GM23248 (cell line): ENCODE measurements at regions not wholly inside any gene's neighbourhood (a gene's known extent, or its start where the extent isn't known, plus 50 kb on each side); places are given as distances from the start of the nearest gene placed in this dataset.

ENCODE experiments used
- DNase-seq: peaks from one replicate; pipeline ENCODE4 v3.0.0-alpha.2; 2015
- H2AFZ ChIP-seq: fragments of 200-600 bp; sonication (generic); 2 replicates; pipeline ENCODE4 v1.6.1; 2016; ENCODE audit warnings: antibody characterized with exemption
- H3F3A ChIP-seq: fragments of 200-600 bp; sonication (generic); 2 replicates; pipeline ENCODE4 v1.6.1; 2016; ENCODE audit warnings: mild to moderate bottlenecking, antibody characterized with exemption, mixed run types; ENCODE audit not compliant: insufficient read depth
- H3K27ac ChIP-seq: fragments of 200-600 bp; sonication (generic); 2 replicates; pipeline ENCODE4 v1.5.1; 2016; ENCODE audit warnings: mild to moderate bottlenecking
- H3K27me3 ChIP-seq: fragments of 200-600 bp; sonication (generic); replicated peaks from 2 replicates; pipeline ENCODE4 v1.6.1; 2016; ENCODE audit warnings: mild to moderate bottlenecking; ENCODE audit not compliant: insufficient read depth
- H3K36me3 ChIP-seq: fragments of 200-600 bp; sonication (generic); 2 replicates; pipeline ENCODE4 v1.6.1; 2016; ENCODE audit warnings: low read depth, mild to moderate bottlenecking
- H3K4me1 ChIP-seq: fragments of 200-600 bp; sonication (generic); 2 replicates; pipeline ENCODE4 v1.6.1; 2016; ENCODE audit warnings: mild to moderate bottlenecking; ENCODE audit not compliant: insufficient read depth
- H3K4me2 ChIP-seq: fragments of 200-600 bp; sonication (generic); one replicate; pipeline ENCODE4 v1.6.1; 2016; ENCODE audit warnings: mild to moderate bottlenecking; ENCODE audit not compliant: unreplicated experiment
- H3K4me3 ChIP-seq: fragments of 200-600 bp; sonication (generic); 2 replicates; pipeline ENCODE4 v1.5.1; 2016; ENCODE audit warnings: mild to moderate bottlenecking
- H3K79me2 ChIP-seq: fragments of 200-600 bp; sonication (generic); 2 replicates; pipeline ENCODE4 v1.6.1; 2016; ENCODE audit warnings: mild to moderate bottlenecking; ENCODE audit not compliant: insufficient read depth
- H3K9ac ChIP-seq: fragments of 200-600 bp; sonication (generic); 2 replicates; pipeline ENCODE4 v1.6.1; 2016; ENCODE audit warnings: mild to moderate bottlenecking
- H3K9me2 ChIP-seq: fragments of 200-600 bp; sonication (generic); 2 replicates; pipeline ENCODE4 v1.6.1; 2016; ENCODE audit warnings: mixed run types, mild to moderate bottlenecking, moderate library complexity; ENCODE audit not compliant: insufficient read depth
- H3K9me3 ChIP-seq: fragments of 200-600 bp; sonication (generic); one replicate; pipeline ENCODE4 v1.6.1; 2017; ENCODE audit warnings: low read depth
- H4K20me1 ChIP-seq: fragments of 200-600 bp; sonication (generic); 2 replicates; pipeline ENCODE4 v1.6.0; 2016; ENCODE audit not compliant: insufficient read depth
- EZH2 ChIP-seq: fragments of 200-600 bp; sonication (generic); IDR thresholded peaks from 2 replicates; pipeline ENCODE4 v1.6.1; 2018; ENCODE audit warnings: antibody characterized with exemption, mild to moderate bottlenecking; ENCODE audit not compliant: insufficient read depth, poor library complexity, severe bottlenecking
- EZH2phosphoT487 ChIP-seq: fragments of 200-600 bp; sonication (generic); IDR thresholded peaks from 2 replicates; pipeline ENCODE4 v1.6.1; 2018; ENCODE audit warnings: antibody characterized with exemption, moderate library complexity, mild to moderate bottlenecking, low read depth; ENCODE audit not compliant: insufficient read depth
- WGBS, 2 experiments: methylation state at CpG; one replicate each; pipeline ENCODE4 v1.1.6; 2015 to 2017; ENCODE audit warnings: low lambda C conversion rate in 2 of 2, low coverage in 1 of 2; ENCODE audit errors: missing lambda C conversion rate in 2 of 2; 5-methylcytosine and 5-hydroxymethylcytosine counted together
- in situ Hi-C: fragments of 300-500 bp; cut with MboI; formaldehyde crosslinking; loops from 2 replicates; pipeline ENCODE4 v1.15.0; 2020

DNA sequence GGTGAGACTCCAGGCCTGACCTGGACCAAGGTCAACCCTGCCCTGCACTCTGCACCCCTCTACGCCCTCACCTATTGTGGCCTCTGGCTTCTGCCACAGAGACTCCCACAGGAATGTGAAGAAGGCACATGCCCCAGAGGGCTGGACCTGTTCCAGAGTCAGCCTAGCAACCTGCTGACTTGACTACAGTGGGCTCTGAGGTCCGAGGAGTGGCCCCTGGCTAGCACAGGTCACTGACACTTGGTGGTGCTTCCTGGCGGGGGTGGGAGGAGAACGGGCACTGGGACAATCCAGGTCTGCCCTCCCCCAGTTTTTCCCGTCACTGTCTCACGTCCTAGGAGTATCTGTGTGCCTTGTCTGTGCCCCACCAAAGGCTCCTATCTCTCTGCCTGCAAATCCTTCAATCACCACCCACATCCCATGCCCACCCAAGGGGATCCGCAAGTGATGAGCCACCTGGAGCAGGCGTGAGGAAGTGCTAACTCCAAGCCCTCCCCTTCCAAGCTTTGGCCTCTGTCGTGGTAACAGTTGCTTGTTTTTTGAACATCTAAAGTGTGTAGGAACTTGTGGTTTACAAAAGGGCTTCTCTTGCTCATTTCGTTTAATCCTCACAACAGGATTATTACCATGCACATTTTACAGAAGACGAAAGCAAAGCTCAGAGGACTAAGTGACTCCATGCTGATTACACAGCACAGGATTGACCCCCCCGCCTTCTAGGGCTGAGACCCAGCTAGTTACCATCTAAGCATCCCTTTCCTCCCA is 86.2 kb downstream of the MCFD2 start:
- Histone ChIP-seq H3K79me2 (peaks cover 51% of the 10 kb centered on the region), H3K9me2 (no peaks in the 10 kb centered on the region), H3K4me1 (peaks cover 75% of the 10 kb centered on the region), H2AFZ (no peak overlapping the region), H3K4me2 (no peak overlapping the region), H3K9ac (peak overlapping the region; percentile 82; the same call in 1 of the 2 replicates), H3F3A (peaks cover 73% of the 10 kb centered on the region), H4K20me1 (no peaks in the 10 kb centered on the region), H3K27ac (peak overlapping the region; percentile 92), H3K36me3 (peaks cover 6% of the 10 kb centered on the region; the same call in 1 of the 2 replicates), H3K9me3 (no peaks in the 10 kb centered on the region), H3K4me3 (0 out of 2 replicates have a peak overlapping the region, but pooled peaks have one; percentile 56), H3K27me3 (no peaks in the 10 kb centered on the region)
- TF ChIP-seq EZH2 (no peak), EZH2phosphoT487 (no peak)
- no peak for DNase-seq
- 80 to 81% methylated on average over 12 of the region's 12 CpGs for WGBS, 2 experiments
- in situ Hi-C loops = no loop called here

DNA sequence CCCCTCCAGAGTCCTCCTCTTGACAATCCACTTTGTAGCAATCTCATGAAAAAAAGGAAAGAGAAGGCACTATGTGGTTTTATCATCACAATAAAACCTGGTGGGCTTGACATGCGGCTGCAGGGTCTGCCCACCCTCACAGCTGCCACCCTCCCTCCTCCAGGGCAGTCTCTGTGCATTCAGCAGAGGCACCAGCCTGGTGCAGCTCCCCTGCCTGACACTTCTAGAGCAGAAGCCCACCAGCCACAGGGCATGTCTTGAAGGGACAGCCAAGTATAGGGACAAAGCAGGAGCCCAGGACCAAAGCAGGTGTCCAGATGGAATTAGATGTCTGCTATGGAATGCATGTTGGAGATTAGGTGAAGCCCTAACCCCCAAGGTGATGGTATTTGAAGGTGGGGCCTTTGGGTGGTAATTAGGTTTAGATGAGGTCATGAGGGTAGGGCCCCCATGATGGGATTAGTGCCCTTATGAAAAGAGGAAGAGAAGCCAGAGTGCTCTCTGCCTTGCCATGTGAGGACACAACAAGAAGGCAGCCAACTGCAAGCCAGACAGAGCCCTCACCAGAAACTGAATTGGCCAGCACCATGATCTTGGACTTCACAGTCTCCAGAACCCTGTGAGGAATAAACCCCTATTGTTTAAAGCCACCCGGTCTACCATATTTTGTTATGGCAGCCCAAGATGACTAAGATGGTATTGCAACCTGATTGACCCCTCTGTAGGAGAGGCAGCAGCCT is 86.9 kb downstream of the MCFD2 start:
- Histone ChIP-seq H3K9ac (peak overlapping the region; percentile 82), H3K36me3 (0 out of 2 replicates have a peak, but pooled peaks cover 6% of the 10 kb centered on the region), H3K9me3 (no peaks in the 10 kb centered on the region), H3K27ac (peak overlapping the region; percentile 92), H2AFZ (no peak overlapping the region), H3K9me2 (no peaks in the 10 kb centered on the region), H4K20me1 (no peaks in the 10 kb centered on the region), H3K79me2 (peaks cover 43% of the 10 kb centered on the region), H3K4me3 (peak overlapping the region; percentile 56), H3K4me1 (peaks cover 75% of the 10 kb centered on the region), H3F3A (peaks cover 73% of the 10 kb centered on the region), H3K27me3 (no peaks in the 10 kb centered on the region), H3K4me2 (peak overlapping the region; percentile 68)
- no peak for TF ChIP-seq EZH2phosphoT487
- no peak for TF ChIP-seq EZH2
- 98 to 100% methylated on average over 2 of the region's 2 CpGs for WGBS, 2 experiments
- no peak for DNase-seq
- in situ Hi-C loops = no loop called here

DNA sequence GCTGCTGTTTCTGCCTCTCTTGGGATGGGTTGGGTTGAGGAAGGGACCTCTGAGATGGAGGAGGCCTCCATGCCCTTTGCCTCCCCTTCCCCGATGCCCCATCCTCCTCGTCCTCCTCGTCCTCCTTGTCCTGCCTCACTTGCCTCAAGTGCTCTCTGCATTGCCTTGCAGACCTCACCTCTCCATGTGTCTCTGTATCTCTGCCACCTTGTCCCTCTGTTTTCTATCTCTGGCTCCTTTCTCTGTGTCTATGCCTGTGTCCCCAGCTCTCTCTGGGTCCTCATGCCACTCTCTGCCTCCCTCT is 87.5 kb downstream of the MCFD2 start:
- no peaks in the 10 kb centered on the region for H3K27me3 ChIP-seq
- peak overlapping the region; percentile 92 for H3K27ac ChIP-seq
- DNase-seq = no peak
- H4K20me1 ChIP-seq = no peaks in the 10 kb centered on the region
- in situ Hi-C loops = no loop called here
- peaks cover 37% of the 10 kb centered on the region for H3K79me2 ChIP-seq
- peak overlapping the region; percentile 68 for H3K4me2 ChIP-seq
- peaks cover 73% of the 10 kb centered on the region for H3K4me1 ChIP-seq
- H3K9ac ChIP-seq = peak overlapping the region; percentile 82
- no peaks in the 10 kb centered on the region for H3K9me3 ChIP-seq
- no peak for TF ChIP-seq EZH2
- no peak for TF ChIP-seq EZH2phosphoT487
- peak overlapping the region; percentile 56 for H3K4me3 ChIP-seq
- H2AFZ ChIP-seq = no peak overlapping the region
- 0 out of 2 replicates have a peak, but pooled peaks cover 6% of the 10 kb centered on the region for H3K36me3 ChIP-seq
- H3K9me2 ChIP-seq = no peaks in the 10 kb centered on the region
- H3F3A ChIP-seq = peaks cover 67% of the 10 kb centered on the region
- WGBS, 2 experiments = 67 to 74% methylated on average over 3 of the region's 3 CpGs

DNA sequence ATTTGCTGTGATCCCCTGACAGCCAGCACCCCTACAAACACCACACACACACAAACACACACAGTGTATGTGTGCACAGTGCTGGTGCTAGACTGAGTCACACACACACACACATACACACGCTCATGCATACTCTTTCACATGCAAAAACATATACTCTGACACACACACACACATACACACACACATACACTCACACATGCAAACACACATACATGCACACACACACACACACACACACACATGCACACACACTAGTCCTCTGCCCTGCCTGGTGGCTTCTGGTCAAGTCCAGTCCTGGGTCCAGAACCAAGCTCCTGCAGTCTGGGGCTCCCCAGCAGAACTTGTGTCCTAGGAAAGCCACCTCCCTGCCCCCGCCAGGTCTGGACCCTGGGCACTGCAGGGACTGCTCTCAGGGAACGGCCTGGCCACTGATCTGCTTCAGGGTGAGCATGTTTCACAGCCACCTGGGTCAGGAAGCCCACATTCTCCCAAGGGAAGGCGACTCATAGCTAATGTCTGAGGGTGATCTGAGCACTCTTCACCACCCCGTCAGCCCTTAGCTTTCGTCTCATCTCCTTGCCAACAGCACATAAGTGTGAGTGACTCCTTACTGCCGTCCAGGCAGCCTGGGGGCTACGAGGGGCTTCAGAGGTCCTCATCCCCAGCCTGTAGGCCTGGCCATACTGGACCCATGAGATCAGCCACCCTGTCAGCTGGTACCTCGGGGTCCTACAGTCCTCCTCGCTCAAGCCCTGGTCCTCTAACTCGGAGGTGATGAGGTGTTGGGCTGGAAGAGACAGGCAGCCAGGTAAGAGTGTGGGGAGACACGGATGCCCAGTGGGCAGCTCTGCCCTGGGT is 88.1 kb downstream of the MCFD2 start:
- TF ChIP-seq EZH2phosphoT487 (no peak), EZH2 (no peak)
- in situ Hi-C loops = no loop called here

More for the DNA sequence above, 88.1 kb downstream of the MCFD2 start:
- Histone ChIP-seq H3K4me2 (peak overlapping the region; percentile 68), H4K20me1 (no peaks in the 10 kb centered on the region), H3K27me3 (no peaks in the 10 kb centered on the region), H3K4me3 (peak overlapping the region; percentile 56), H3K36me3 (0 out of 2 replicates have a peak, but pooled peaks cover under 1% of the 10 kb centered on the region), H3F3A (peaks cover 61% of the 10 kb centered on the region), H3K4me1 (peaks cover 67% of the 10 kb centered on the region), H3K9me2 (no peaks in the 10 kb centered on the region), H3K79me2 (peaks cover 31% of the 10 kb centered on the region), H3K9me3 (no peaks in the 10 kb centered on the region), H2AFZ (no peak overlapping the region), H3K27ac (peak overlapping the region; percentile 92), H3K9ac (peak overlapping the region; percentile 82)
- WGBS, 2 experiments = 41 to 45% methylated on average over 12 of the region's 12 CpGs
- DNase-seq = peak; percentile 93
